ENCODE measurements at regions not wholly inside any gene's neighbourhood (a gene's known extent, or its start where the extent isn't known, plus 50 kb on each side); places are given as distances from the start of the nearest gene placed in this dataset.

- intact Hi-C loops (cut with micrococcal nuclease; ENCODE audit: unreplicated experiment) = no loop called here
- CTCF ChIA-PET = interaction anchor here (0.6 to 0.7 kb wide), 4 partner anchors 12 to 514 kb away, joined by 3 to 5 read pairs (median 4); no protein-coding TSS in a partner anchor
- DNase-seq = no peak
- no peak for TF ChIP-seq CTCF (IDR thresholded peaks at IDR 0.05; ENCODE audit: unreplicated experiment)
- no TSS peak for BruUV-seq (replicated peaks)
- Mint-ChIP-seq H3K27ac (ENCODE audit: unreplicated experiment) (no peak overlapping the region), H3K4me3 (ENCODE audit: low read depth, unreplicated experiment) (no peak overlapping the region), H3K4me1 (ENCODE audit: low read depth, unreplicated experiment) (no peaks in the 10 kb centered on the region), H3K9me3 (ENCODE audit: low read depth, unreplicated experiment) (no peaks in the 10 kb centered on the region), H3K27me3 (ENCODE audit: unreplicated experiment) (no peaks in the 10 kb centered on the region), H3K36me3 (ENCODE audit: insufficient read depth, unreplicated experiment) (no peaks in the 10 kb centered on the region)
Measured at GRCh38 chr2:176461098-176461808, 192.0 kb downstream of the MTX2 start.

DNA sequence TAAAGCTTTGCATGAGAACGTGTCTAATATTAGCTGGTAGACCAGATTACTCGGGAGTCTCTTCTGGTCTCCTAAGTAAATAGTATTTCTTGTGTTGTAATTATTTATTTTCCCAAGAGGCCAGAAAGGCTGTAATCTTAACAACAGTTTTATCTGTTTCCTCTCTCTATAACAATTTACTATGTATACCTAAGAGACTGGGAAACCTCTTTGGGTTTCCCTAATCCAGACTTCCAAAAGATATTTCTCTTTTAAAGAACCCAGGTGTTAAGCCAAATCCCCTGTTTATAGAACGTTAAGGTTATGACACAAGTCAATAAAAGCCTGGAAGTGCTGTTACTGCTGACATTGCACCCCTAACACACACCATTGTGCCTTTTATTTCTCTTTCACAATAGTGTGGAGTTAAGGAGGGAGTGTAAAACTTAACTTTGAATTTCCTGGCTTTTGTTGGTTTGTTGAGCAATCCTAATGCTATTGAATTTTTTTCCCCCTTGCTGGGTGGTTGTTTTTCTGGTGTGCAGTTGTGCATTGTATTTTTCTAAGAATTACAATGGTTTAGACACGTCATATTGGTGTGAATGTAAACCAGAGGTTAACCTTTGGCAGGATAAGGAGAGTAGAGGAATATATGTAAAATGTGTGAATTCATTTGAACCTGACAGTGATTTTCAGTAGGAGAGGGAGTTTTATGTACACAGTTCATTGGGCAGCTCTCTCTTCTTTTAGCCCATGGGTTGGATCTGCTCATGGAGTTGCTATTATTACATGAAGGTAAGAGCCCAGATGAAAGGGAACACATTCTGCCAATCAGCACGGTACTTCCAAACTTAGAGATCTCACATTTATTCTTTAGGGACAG, 192.8 kb downstream of the MTX2 start:
- Mint-ChIP-seq H3K27ac (ENCODE audit: unreplicated experiment) (no peak overlapping the region), H3K9me3 (ENCODE audit: low read depth, unreplicated experiment) (no peaks in the 10 kb centered on the region), H3K4me3 (ENCODE audit: low read depth, unreplicated experiment) (no peak overlapping the region), H3K27me3 (ENCODE audit: unreplicated experiment) (no peaks in the 10 kb centered on the region), H3K36me3 (ENCODE audit: insufficient read depth, unreplicated experiment) (no peaks in the 10 kb centered on the region), H3K4me1 (ENCODE audit: low read depth, unreplicated experiment) (no peaks in the 10 kb centered on the region)
- intact Hi-C loops (cut with micrococcal nuclease; ENCODE audit: unreplicated experiment) = no loop called here
- no peak for DNase-seq
- no peak for TF ChIP-seq CTCF (IDR thresholded peaks at IDR 0.05; ENCODE audit: unreplicated experiment)
- CTCF ChIA-PET = interaction anchor here (0.7 kb wide), 2 partner anchors 11 to 515 kb away, joined by 4 read pairs; no protein-coding TSS in a partner anchor
- no TSS peak for BruUV-seq (replicated peaks)

DNA sequence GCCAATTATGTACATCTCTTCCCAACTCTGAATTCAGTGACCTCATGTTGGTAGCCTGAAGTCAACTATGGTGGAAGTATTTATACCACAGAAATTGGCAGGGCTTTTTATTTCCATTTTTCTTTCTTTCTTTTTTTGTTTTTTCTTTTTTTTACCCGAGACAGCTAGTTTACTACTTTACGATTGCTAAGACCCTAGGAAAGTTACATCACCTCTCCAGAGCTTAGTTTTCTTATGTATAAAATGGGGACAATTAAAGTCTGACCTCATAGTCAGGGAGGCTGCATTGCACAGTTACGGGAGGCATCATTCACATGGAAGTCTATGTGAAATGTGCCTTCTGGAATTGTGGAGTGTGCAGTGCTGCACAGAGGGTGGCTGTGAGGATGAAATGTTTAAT, 194.3 kb downstream of the MTX2 start:
- H3K27me3 Mint-ChIP-seq (ENCODE audit: unreplicated experiment) = no peaks in the 10 kb centered on the region
- no peaks in the 10 kb centered on the region for H3K4me1 Mint-ChIP-seq (ENCODE audit: low read depth, unreplicated experiment)
- CTCF ChIA-PET = no interaction called here
- H3K4me3 Mint-ChIP-seq (ENCODE audit: low read depth, unreplicated experiment) = no peak overlapping the region
- no peaks in the 10 kb centered on the region for H3K36me3 Mint-ChIP-seq (ENCODE audit: insufficient read depth, unreplicated experiment)
- DNase-seq = no peak
- TF ChIP-seq CTCF (IDR thresholded peaks at IDR 0.05; ENCODE audit: unreplicated experiment) = no peak
- no peaks in the 10 kb centered on the region for H3K9me3 Mint-ChIP-seq (ENCODE audit: low read depth, unreplicated experiment)
- no TSS peak for BruUV-seq (replicated peaks)
- H3K27ac Mint-ChIP-seq (ENCODE audit: unreplicated experiment) = no peak overlapping the region
- intact Hi-C loops (cut with micrococcal nuclease; ENCODE audit: unreplicated experiment) = no loop called here

GRCh38 chr2:176464886-176465564, 195.8 kb downstream of the MTX2 start:
- no TSS peak for BruUV-seq (replicated peaks)
- no peaks in the 10 kb centered on the region for H3K9me3 Mint-ChIP-seq (ENCODE audit: low read depth, unreplicated experiment)
- TF ChIP-seq CTCF (IDR thresholded peaks at IDR 0.05; ENCODE audit: unreplicated experiment) = no peak
- H3K4me1 Mint-ChIP-seq (ENCODE audit: low read depth, unreplicated experiment) = no peaks in the 10 kb centered on the region
- H3K36me3 Mint-ChIP-seq (ENCODE audit: insufficient read depth, unreplicated experiment) = no peaks in the 10 kb centered on the region
- CTCF ChIA-PET = interaction anchor here (0.7 kb wide), 1 partner anchor 9 kb away, joined by 8 read pairs; no protein-coding TSS in a partner anchor
- H3K27me3 Mint-ChIP-seq (ENCODE audit: unreplicated experiment) = no peaks in the 10 kb centered on the region
- no peak for DNase-seq
- no peak overlapping the region for H3K4me3 Mint-ChIP-seq (ENCODE audit: low read depth, unreplicated experiment)
- intact Hi-C loops (cut with micrococcal nuclease; ENCODE audit: unreplicated experiment) = no loop called here
- H3K27ac Mint-ChIP-seq (ENCODE audit: unreplicated experiment) = no peak overlapping the region

Measured in Calu3 (cell line).